Neural progenitor cell (in vitro differentiated cells): ENCODE measurements at regions not wholly inside any gene's neighbourhood (a gene's known extent, or its start where the extent isn't known, plus 50 kb on each side); places are given as distances from the start of the nearest gene placed in this dataset.
A peak's percentile ranks its signal among the peaks of the same experiment; 100 is the strongest.
"Not testable (repeated sequence)": the region's sequence is repeated elsewhere in the genome, so short reads cannot be mapped to it uniquely, and the experiment has no call there.

Source experiments
- DNase-seq: peaks from one replicate; pipeline ENCODE4 v3.0.0-alpha.2; 2016; ENCODE audit warnings: low spot score
- H2AFZ ChIP-seq: fragments of 200-600 bp; sonication (generic); replicated peaks from 2 replicates; pipeline ENCODE4 v1.6.1; 2016; ENCODE audit warnings: antibody characterized with exemption
- H3F3A ChIP-seq: fragments of 200-600 bp; sonication (generic); 2 replicates; pipeline ENCODE4 v1.6.1; 2016; ENCODE audit warnings: antibody characterized with exemption, low read depth
- H3K27ac ChIP-seq: fragments of 200-600 bp; sonication (generic); 2 replicates; pipeline ENCODE4 v1.5.1; 2016; ENCODE audit warnings: mild to moderate bottlenecking
- H3K27me3 ChIP-seq: fragments of 200-600 bp; sonication (generic); 2 replicates; pipeline ENCODE4 v1.6.1; 2016; ENCODE audit warnings: mild to moderate bottlenecking, moderate library complexity
- H3K36me3 ChIP-seq: fragments of 200-600 bp; sonication (generic); 2 replicates; pipeline ENCODE4 v1.5.1; 2016
- H3K4me1 ChIP-seq: fragments of 200-600 bp; sonication (generic); 2 replicates; pipeline ENCODE4 v1.6.1; 2016; ENCODE audit warnings: mixed run types
- H3K4me2 ChIP-seq: fragments of 200-600 bp; sonication (generic); 2 replicates; pipeline ENCODE4 v1.6.1; 2016
- H3K4me3 ChIP-seq: fragments of 200-600 bp; sonication (generic); 2 replicates; pipeline ENCODE4 v1.5.1; 2016
- H3K79me2 ChIP-seq: fragments of 200-600 bp; sonication (generic); 2 replicates; pipeline ENCODE4 v1.6.1; 2016; ENCODE audit warnings: low read depth
- H3K9ac ChIP-seq: fragments of 200-600 bp; sonication (generic); 2 replicates; pipeline ENCODE4 v1.6.1; 2016
- H3K9me3 ChIP-seq: fragments of 200-600 bp; sonication (generic); 2 replicates; pipeline ENCODE4 v1.5.1; 2016; ENCODE audit warnings: low read depth
- H4K20me1 ChIP-seq: fragments of 200-600 bp; sonication (generic); 2 replicates; pipeline ENCODE4 v1.6.1; 2016; ENCODE audit warnings: low read depth
- H3K27ac Mint-ChIP-seq: 3 replicates; pipeline ENCODE4 v1.8.0; 2021; ENCODE audit warnings: mixed read lengths
- H3K27me3 Mint-ChIP-seq: 2 replicates; pipeline ENCODE4 v1.8.0; 2022; ENCODE audit warnings: low read depth, mild to moderate bottlenecking, inconsistent platforms, moderate library complexity, mixed read lengths; ENCODE audit not compliant: insufficient read depth
- H3K36me3 Mint-ChIP-seq: 3 replicates; pipeline ENCODE4 v1.8.0; 2021; ENCODE audit warnings: mixed read lengths
- H3K4me1 Mint-ChIP-seq: 3 replicates; pipeline ENCODE4 v1.8.0; 2021; ENCODE audit warnings: mixed read lengths
- H3K4me3 Mint-ChIP-seq: 3 replicates; pipeline ENCODE4 v1.8.0; 2021; ENCODE audit warnings: mild to moderate bottlenecking, moderate library complexity, mixed read lengths
- H3K9me3 Mint-ChIP-seq: 3 replicates; pipeline ENCODE4 v1.8.0; 2020; ENCODE audit warnings: mixed read lengths
- EZH2 ChIP-seq: fragments of 200-600 bp; sonication (generic); IDR thresholded peaks from 2 replicates; pipeline ENCODE4 v1.6.1; 2017; ENCODE audit warnings: antibody characterized with exemption, mild to moderate bottlenecking, moderate library complexity
- EZH2phosphoT487 ChIP-seq: fragments of 200-600 bp; sonication (generic); IDR thresholded peaks from 2 replicates; pipeline ENCODE4 v1.6.1; 2017; ENCODE audit warnings: antibody characterized with exemption
- TF ChIP-seq, protein P1 (sequence below): fragments of 200-600 bp; sonication (generic); IDR thresholded peaks from 2 replicates; pipeline ENCODE4 v1.5.1; 2017; ENCODE audit warnings: antibody characterized with exemption, mild to moderate bottlenecking

DNA sequence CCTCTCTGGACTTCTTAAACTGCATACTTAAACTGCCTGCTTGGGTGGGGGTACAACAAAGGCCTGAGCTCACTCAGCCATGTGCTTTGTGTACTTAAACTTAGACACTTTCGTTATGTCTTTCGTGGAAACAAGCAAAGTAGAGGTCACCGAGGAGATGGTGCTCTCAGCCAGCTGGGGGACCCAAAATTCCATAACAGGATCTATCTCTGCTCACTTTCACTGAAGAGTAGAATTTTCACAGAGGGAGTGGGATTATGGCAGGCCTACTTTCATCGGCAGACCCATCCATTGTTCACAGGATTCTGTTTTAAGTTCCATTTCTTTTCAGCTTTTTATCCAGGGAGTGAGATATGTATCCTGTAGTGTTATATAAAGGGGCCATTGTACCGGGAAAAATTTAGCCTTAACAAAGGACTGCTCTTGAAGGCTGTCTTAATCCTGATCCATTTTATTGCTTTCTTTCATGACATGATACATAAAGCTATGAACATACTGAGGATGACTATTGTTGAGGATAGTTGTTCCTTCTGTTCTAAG, 370.0 kb upstream of the GHITM start:
- Mint-ChIP-seq H3K36me3 (peaks cover 2% of the 10 kb centered on the region), H3K27me3 (peaks cover 3% of the 10 kb centered on the region), H3K4me3 (no peak overlapping the region), H3K4me1 (peaks cover 17% of the 10 kb centered on the region), H3K9me3 (peaks cover 19% of the 10 kb centered on the region), H3K27ac (peak overlapping the region; percentile 94)
- no peaks in the 10 kb centered on the region for H3K27me3 ChIP-seq
- no peak overlapping the region for H3K4me2 ChIP-seq
- peaks cover 9% of the 10 kb centered on the region for H3K4me1 ChIP-seq
- H3K79me2 ChIP-seq: no peaks in the 10 kb centered on the region
- no peaks in the 10 kb centered on the region for H3K9me3 ChIP-seq
- no peaks in the 10 kb centered on the region for H4K20me1 ChIP-seq
- H3K27ac ChIP-seq: no peak overlapping the region
- H3K4me3 ChIP-seq: no peak overlapping the region
- DNase-seq: peak; percentile 35
- no peaks in the 10 kb centered on the region for H3K36me3 ChIP-seq
- TF ChIP-seq, protein P1, sequence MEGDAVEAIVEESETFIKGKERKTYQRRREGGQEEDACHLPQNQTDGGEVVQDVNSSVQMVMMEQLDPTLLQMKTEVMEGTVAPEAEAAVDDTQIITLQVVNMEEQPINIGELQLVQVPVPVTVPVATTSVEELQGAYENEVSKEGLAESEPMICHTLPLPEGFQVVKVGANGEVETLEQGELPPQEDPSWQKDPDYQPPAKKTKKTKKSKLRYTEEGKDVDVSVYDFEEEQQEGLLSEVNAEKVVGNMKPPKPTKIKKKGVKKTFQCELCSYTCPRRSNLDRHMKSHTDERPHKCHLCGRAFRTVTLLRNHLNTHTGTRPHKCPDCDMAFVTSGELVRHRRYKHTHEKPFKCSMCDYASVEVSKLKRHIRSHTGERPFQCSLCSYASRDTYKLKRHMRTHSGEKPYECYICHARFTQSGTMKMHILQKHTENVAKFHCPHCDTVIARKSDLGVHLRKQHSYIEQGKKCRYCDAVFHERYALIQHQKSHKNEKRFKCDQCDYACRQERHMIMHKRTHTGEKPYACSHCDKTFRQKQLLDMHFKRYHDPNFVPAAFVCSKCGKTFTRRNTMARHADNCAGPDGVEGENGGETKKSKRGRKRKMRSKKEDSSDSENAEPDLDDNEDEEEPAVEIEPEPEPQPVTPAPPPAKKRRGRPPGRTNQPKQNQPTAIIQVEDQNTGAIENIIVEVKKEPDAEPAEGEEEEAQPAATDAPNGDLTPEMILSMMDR: no peak
- TF ChIP-seq EZH2phosphoT487: no peak
- TF ChIP-seq EZH2: no peak
- no peak overlapping the region for H3K9ac ChIP-seq
- peak overlapping the region; percentile 27 for H2AFZ ChIP-seq
- no peaks in the 10 kb centered on the region for H3F3A ChIP-seq

DNA sequence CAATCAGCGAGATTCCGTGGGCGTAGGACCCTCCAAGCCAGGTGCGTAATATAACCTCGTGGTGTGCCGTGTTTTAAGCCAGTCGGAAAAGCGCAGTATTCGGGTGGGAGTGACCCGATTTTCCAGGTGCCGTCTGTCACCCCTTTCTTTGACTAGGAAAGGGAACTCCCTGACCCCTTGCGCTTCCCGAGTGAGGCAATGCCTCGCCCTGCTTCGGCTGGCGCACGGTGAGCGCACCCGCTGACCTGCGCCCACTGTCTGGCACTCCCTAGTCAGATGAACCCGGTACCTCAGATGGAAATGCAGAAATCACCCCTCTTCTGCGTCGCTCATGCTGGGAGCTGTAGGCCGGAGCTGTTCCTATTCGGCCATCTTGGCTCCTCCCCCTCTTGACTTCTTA, 352.6 kb upstream of the GHITM start:
- H3K9me3 Mint-ChIP-seq: peaks cover 20% of the 10 kb centered on the region
- peak overlapping the region; percentile 14 for H3K4me3 Mint-ChIP-seq
- H3K36me3 Mint-ChIP-seq, H2AFZ ChIP-seq, H3K27ac Mint-ChIP-seq, H3K4me2 ChIP-seq, H3K36me3 ChIP-seq, DNase-seq, H3K9ac ChIP-seq, H3K4me1 ChIP-seq, H3K27me3 Mint-ChIP-seq, H4K20me1 ChIP-seq, H3K4me1 Mint-ChIP-seq, H3F3A ChIP-seq, H3K79me2 ChIP-seq, H3K27ac ChIP-seq, H3K9me3 ChIP-seq, H3K27me3 ChIP-seq, H3K4me3 ChIP-seq: not testable (repeated sequence)

DNA sequence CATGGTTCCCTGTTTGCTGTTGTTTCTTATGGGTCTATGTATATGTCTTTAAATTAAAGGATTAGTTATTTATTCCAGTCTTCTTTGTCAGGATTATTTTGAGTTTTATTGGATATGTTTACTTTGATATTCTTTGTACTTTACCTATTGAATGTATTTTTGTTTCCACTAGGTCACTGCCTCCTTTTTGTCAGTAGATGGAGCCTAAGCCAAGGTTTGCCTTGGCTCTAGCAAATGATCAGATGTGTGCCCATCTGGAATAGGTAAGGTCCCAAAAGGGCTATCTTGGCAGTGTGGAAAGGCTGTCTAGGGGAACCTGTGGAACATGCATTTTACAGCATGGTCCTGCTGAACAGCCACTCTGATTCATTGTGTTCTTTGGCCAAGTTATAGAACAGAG, 337.3 kb upstream of the GHITM start:
- no peak overlapping the region for H2AFZ ChIP-seq

DNA sequence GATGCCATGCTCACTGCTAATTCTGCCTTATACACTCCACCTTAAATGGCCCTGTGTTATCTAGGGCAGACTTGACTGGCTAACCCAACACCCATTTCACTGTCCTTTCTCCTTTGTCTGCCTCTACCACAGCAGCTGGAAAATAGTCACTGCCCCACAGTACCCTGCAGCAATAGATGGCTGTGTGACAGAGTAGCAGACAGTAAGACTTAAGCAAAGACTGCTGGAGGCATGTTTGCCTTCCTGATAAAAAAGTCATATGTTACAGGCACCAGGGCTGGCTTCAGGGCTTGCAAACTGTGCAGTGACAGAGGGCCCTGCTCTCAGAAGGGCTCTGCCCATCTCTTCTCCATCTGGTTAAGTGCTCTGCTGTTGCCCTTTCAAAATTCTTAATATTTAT, 332.6 kb upstream of the GHITM start:
- no peak overlapping the region for H3K9ac ChIP-seq
- no peaks in the 10 kb centered on the region for H3K4me1 ChIP-seq
- H3K4me3 ChIP-seq: no peak overlapping the region
- no peak overlapping the region for H3K4me2 ChIP-seq
- Mint-ChIP-seq H3K27ac (no peak overlapping the region), H3K4me1 (no peaks in the 10 kb centered on the region), H3K36me3 (no peaks in the 10 kb centered on the region), H3K9me3 (peaks cover 3% of the 10 kb centered on the region), H3K4me3 (no peak overlapping the region), H3K27me3 (no peaks in the 10 kb centered on the region)
- H3K27me3 ChIP-seq: no peaks in the 10 kb centered on the region
- H3K36me3 ChIP-seq: no peaks in the 10 kb centered on the region
- TF ChIP-seq EZH2 (no peak), EZH2phosphoT487 (no peak)
- TF ChIP-seq, protein P1: no peak
- H3K79me2 ChIP-seq: no peaks in the 10 kb centered on the region
- H3K9me3 ChIP-seq: no peaks in the 10 kb centered on the region
- no peaks in the 10 kb centered on the region for H3F3A ChIP-seq
- no peak overlapping the region for H3K27ac ChIP-seq
- no peak overlapping the region for H2AFZ ChIP-seq
- DNase-seq: no peak
- H4K20me1 ChIP-seq: no peaks in the 10 kb centered on the region

More for the DNA sequence above, 337.3 kb upstream of the GHITM start:
- no peaks in the 10 kb centered on the region for H3K27me3 ChIP-seq
- TF ChIP-seq, protein P1: peak; percentile 50
- TF ChIP-seq EZH2phosphoT487 (no peak), EZH2 (no peak)
- no peak overlapping the region for H3K27ac Mint-ChIP-seq
- DNase-seq: peak; percentile 8
- no peaks in the 10 kb centered on the region for H3K36me3 ChIP-seq
- H3K4me2 ChIP-seq: no peak overlapping the region
- no peaks in the 10 kb centered on the region for H3F3A ChIP-seq
- H3K9me3 Mint-ChIP-seq: peaks cover 10% of the 10 kb centered on the region
- no peaks in the 10 kb centered on the region for H3K4me1 ChIP-seq
- H4K20me1 ChIP-seq: no peaks in the 10 kb centered on the region
- H3K4me3 Mint-ChIP-seq: no peak overlapping the region
- no peaks in the 10 kb centered on the region for H3K79me2 ChIP-seq
- no peak overlapping the region for H3K9ac ChIP-seq
- H3K9me3 ChIP-seq: no peaks in the 10 kb centered on the region
- no peak overlapping the region for H3K27ac ChIP-seq
- no peaks in the 10 kb centered on the region for H3K27me3 Mint-ChIP-seq
- H3K36me3 Mint-ChIP-seq: no peaks in the 10 kb centered on the region
- H3K4me3 ChIP-seq: no peak overlapping the region
- H3K4me1 Mint-ChIP-seq: no peaks in the 10 kb centered on the region
